ENCODE measurements at regions not wholly inside any gene's neighbourhood (a gene's known extent, or its start where the extent isn't known, plus 50 kb on each side); places are given as distances from the start of the nearest gene placed in this dataset.

GRCh38 chr3:20350449-20350848 lies 164.4 kb upstream of the SGO1 start:
- no peaks in the 10 kb centered on the region for H3K79me2 ChIP-seq (replicated peaks; ENCODE audit: insufficient read depth, low read length)
- H3K36me3 ChIP-seq (ENCODE audit: insufficient read depth, low read length) = no peaks in the 10 kb centered on the region
- no peak overlapping the region for H3K4me2 ChIP-seq (ENCODE audit: low read length)
- no peaks in the 10 kb centered on the region for H3K9me3 ChIP-seq (ENCODE audit: low read length)
- TF ChIP-seq, protein P1, sequence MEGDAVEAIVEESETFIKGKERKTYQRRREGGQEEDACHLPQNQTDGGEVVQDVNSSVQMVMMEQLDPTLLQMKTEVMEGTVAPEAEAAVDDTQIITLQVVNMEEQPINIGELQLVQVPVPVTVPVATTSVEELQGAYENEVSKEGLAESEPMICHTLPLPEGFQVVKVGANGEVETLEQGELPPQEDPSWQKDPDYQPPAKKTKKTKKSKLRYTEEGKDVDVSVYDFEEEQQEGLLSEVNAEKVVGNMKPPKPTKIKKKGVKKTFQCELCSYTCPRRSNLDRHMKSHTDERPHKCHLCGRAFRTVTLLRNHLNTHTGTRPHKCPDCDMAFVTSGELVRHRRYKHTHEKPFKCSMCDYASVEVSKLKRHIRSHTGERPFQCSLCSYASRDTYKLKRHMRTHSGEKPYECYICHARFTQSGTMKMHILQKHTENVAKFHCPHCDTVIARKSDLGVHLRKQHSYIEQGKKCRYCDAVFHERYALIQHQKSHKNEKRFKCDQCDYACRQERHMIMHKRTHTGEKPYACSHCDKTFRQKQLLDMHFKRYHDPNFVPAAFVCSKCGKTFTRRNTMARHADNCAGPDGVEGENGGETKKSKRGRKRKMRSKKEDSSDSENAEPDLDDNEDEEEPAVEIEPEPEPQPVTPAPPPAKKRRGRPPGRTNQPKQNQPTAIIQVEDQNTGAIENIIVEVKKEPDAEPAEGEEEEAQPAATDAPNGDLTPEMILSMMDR (IDR thresholded peaks at IDR 0.05; ENCODE audit: poor library complexity, severe bottlenecking) = no peak
- TF ChIP-seq RAD21 (conservative IDR thresholded peaks at IDR 0.05) (no peak), MXI1 (conservative IDR thresholded peaks at IDR 0.05; ENCODE audit: poor library complexity, severe bottlenecking) (no peak)
- H3K27me3 ChIP-seq (ENCODE audit: insufficient read depth, low read depth, low read length) = no peaks in the 10 kb centered on the region
- H3K9me2 ChIP-seq (ENCODE audit: insufficient read depth, low read length) = no peaks in the 10 kb centered on the region
- no peak overlapping the region for H3K27ac ChIP-seq (ENCODE audit: low read length)
- no peak overlapping the region for H3K4me3 ChIP-seq (ENCODE audit: low read length)
- no peaks in the 10 kb centered on the region for H4K20me1 ChIP-seq (ENCODE audit: insufficient read depth)
- no peaks in the 10 kb centered on the region for H3F3A ChIP-seq (ENCODE audit: insufficient read depth, low read length, poor library complexity, severe bottlenecking)
- H3K9ac ChIP-seq (ENCODE audit: low read length) = no peak overlapping the region
- no peak overlapping the region for H2AFZ ChIP-seq (ENCODE audit: low read depth, low read length)

- Histone ChIP-seq H3K27me3 (ENCODE audit: insufficient read depth, low read depth, low read length) (no peaks in the 10 kb centered on the region), H3K4me3 (ENCODE audit: low read length) (no peak overlapping the region), H3F3A (ENCODE audit: insufficient read depth, low read length, poor library complexity, severe bottlenecking) (no peaks in the 10 kb centered on the region), H3K9ac (ENCODE audit: low read length) (no peak overlapping the region), H2AFZ (ENCODE audit: low read depth, low read length) (no peak overlapping the region), H3K27ac (ENCODE audit: low read length) (no peak overlapping the region), H3K4me2 (ENCODE audit: low read length) (no peak overlapping the region), H4K20me1 (ENCODE audit: insufficient read depth) (no peaks in the 10 kb centered on the region), H3K36me3 (ENCODE audit: insufficient read depth, low read length) (no peaks in the 10 kb centered on the region), H3K9me3 (ENCODE audit: low read length) (no peaks in the 10 kb centered on the region), H3K9me2 (ENCODE audit: insufficient read depth, low read length) (no peaks in the 10 kb centered on the region), H3K79me2 (replicated peaks; ENCODE audit: insufficient read depth, low read length) (no peaks in the 10 kb centered on the region)
- TF ChIP-seq, protein P1 (IDR thresholded peaks at IDR 0.05; ENCODE audit: poor library complexity, severe bottlenecking) = no peak
- TF ChIP-seq SMC3 (conservative IDR thresholded peaks at IDR 0.05; ENCODE audit: poor library complexity) (no peak), RAD21 (conservative IDR thresholded peaks at IDR 0.05) (no peak), TAF1 (IDR thresholded peaks at IDR 0.05; ENCODE audit: low read depth) (no peak), EZH2 (IDR thresholded peaks at IDR 0.05; ENCODE audit: borderline replicate concordance, insufficient read depth, low read length, poor library complexity, severe bottlenecking) (no peak), EP300 (conservative IDR thresholded peaks at IDR 0.05; ENCODE audit: poor library complexity, severe bottlenecking) (no peak), POLR2AphosphoS5 (IDR thresholded peaks at IDR 0.05) (no peak)
- TF ChIP-seq, protein P2, sequence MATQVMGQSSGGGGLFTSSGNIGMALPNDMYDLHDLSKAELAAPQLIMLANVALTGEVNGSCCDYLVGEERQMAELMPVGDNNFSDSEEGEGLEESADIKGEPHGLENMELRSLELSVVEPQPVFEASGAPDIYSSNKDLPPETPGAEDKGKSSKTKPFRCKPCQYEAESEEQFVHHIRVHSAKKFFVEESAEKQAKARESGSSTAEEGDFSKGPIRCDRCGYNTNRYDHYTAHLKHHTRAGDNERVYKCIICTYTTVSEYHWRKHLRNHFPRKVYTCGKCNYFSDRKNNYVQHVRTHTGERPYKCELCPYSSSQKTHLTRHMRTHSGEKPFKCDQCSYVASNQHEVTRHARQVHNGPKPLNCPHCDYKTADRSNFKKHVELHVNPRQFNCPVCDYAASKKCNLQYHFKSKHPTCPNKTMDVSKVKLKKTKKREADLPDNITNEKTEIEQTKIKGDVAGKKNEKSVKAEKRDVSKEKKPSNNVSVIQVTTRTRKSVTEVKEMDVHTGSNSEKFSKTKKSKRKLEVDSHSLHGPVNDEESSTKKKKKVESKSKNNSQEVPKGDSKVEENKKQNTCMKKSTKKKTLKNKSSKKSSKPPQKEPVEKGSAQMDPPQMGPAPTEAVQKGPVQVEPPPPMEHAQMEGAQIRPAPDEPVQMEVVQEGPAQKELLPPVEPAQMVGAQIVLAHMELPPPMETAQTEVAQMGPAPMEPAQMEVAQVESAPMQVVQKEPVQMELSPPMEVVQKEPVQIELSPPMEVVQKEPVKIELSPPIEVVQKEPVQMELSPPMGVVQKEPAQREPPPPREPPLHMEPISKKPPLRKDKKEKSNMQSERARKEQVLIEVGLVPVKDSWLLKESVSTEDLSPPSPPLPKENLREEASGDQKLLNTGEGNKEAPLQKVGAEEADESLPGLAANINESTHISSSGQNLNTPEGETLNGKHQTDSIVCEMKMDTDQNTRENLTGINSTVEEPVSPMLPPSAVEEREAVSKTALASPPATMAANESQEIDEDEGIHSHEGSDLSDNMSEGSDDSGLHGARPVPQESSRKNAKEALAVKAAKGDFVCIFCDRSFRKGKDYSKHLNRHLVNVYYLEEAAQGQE (IDR thresholded peaks at IDR 0.05; ENCODE audit: borderline replicate concordance) = no peak
Observed at GRCh38 chr3:20346916-20347315, 160.9 kb upstream of the SGO1 start.

Measured in neural cell (in vitro differentiated cells).